Kidney (tissue), 13 donors: ENCODE measurements at regions not wholly inside any gene's neighbourhood (a gene's known extent, or its start where the extent isn't known, plus 50 kb on each side); places are given as distances from the start of the nearest gene placed in this dataset.

Experiments used
- DNase-seq, 5 donors: peaks; one replicate each; pipeline ENCODE4 v3.0.0-alpha.2; 2013 to 2020
- FAIRE-seq: peaks from 2 replicates; lab custom pipeline; 2012; peaks lifted over from hg19 to GRCh38; lab: Jason Lieb, UNC
- H3K27ac ChIP-seq, 2 donors: one replicate each; pipeline ENCODE4 v1.7.0; 2013; ENCODE audit warnings: low read depth in 2 of 2, low read length in 2 of 2, inconsistent platforms in 1 of 2
- H3K27me3 ChIP-seq: one replicate; pipeline ENCODE4 v1.7.1; 2013; ENCODE audit warnings: low read length, inconsistent platforms; ENCODE audit not compliant: control insufficient read depth, insufficient read depth
- H3K36me3 ChIP-seq, 3 donors: one replicate each; pipeline versions ENCODE4 v1.7.0 to v1.7.1; 2013; ENCODE audit warnings: low read length in 3 of 3, control low read depth in 1 of 3, inconsistent platforms in 1 of 3; ENCODE audit not compliant: insufficient read depth in 3 of 3, control insufficient read depth in 2 of 3
- H3K4me1 ChIP-seq, 3 donors: one replicate each; pipeline versions ENCODE4 v1.7.0 to v1.7.1; 2013; ENCODE audit warnings: low read length in 3 of 3, inconsistent platforms in 1 of 3, low read depth in 1 of 3; ENCODE audit not compliant: control insufficient read depth in 2 of 3, insufficient read depth in 2 of 3
- H3K4me3 ChIP-seq, 3 donors: one replicate each; pipeline versions ENCODE4 v1.7.0 to v1.8.1; 2013; ENCODE audit warnings: low read length in 3 of 3, control low read depth in 1 of 3, inconsistent platforms in 1 of 3
- H3K9ac ChIP-seq, 3 donors: one replicate each; pipeline versions ENCODE4 v1.7.0 to v1.7.1; 2013; ENCODE audit warnings: low read length in 3 of 3, control low read depth in 1 of 3, inconsistent platforms in 1 of 3
- H3K9me3 ChIP-seq, 3 donors: one replicate each; pipeline versions ENCODE4 v1.7.0 to v1.7.1; 2013; ENCODE audit warnings: low read length in 3 of 3, control low read depth in 1 of 3, inconsistent platforms in 1 of 3; ENCODE audit not compliant: control insufficient read depth in 2 of 3, insufficient read depth in 1 of 3
- CTCF ChIP-seq: IDR thresholded peaks from 3 replicates; pipeline ENCODE4 v1.5.1; 2012; ENCODE audit warnings: mild to moderate bottlenecking, moderate library complexity, borderline replicate concordance; ENCODE audit not compliant: insufficient read depth; ENCODE audit errors: extremely low read depth
- intact Hi-C: fragments of 100-400 bp; cut with DNase I; formaldehyde crosslinking; loops from one replicate; pipeline ENCODE4 v1.11.1; 2022
- donor health status: control.
- donor health status: control.
- donor health status: control.
- donor health status: control.
- donor health status: control.
- donor health status: DM: yes; HTN: yes; CAD: no.
- donor health status: Normal renal cell carcinoma (clear cell type).

GRCh38 chr2:5869936-5870335, 177.8 kb downstream of the SOX11 start:
- FAIRE-seq: no peak

GRCh38 chr2:5877360-5877759, 185.2 kb downstream of the SOX11 start:
- Histone ChIP-seq H3K4me3 (no peak overlapping the region), H3K9me3 (no peaks in the 10 kb centered on the region), H3K9ac (no peak overlapping the region), H3K27me3 (no peaks in the 10 kb centered on the region), H3K4me1 (no peaks in the 10 kb centered on the region), H3K36me3 (no peaks in the 10 kb centered on the region), H3K27ac (no peak overlapping the region)
- no peak for TF ChIP-seq CTCF
- intact Hi-C loops: no loop called here
- DNase-seq (no peak), FAIRE-seq (no peak)

More at GRCh38 chr2:5869936-5870335, 177.8 kb downstream of the SOX11 start:
- Histone ChIP-seq H3K4me3 (no peak overlapping the region), H3K27me3 (no peaks in the 10 kb centered on the region), H3K9me3 (no peaks in the 10 kb centered on the region), H3K27ac (no peak overlapping the region), H3K36me3 (no peaks in the 10 kb centered on the region), H3K4me1 (no peaks in the 10 kb centered on the region), H3K9ac (no peak overlapping the region)
- no peak for TF ChIP-seq CTCF
- DNase-seq: peak in 3 of 5 donors; percentile 17 to 23 (median 21)
- intact Hi-C loops: no loop called here

GRCh38 chr2:5885451-5886173, 193.4 kb downstream of the SOX11 start:
- no peaks in the 10 kb centered on the region for H3K9me3 ChIP-seq
- H3K9ac ChIP-seq: no peak overlapping the region
- H3K4me3 ChIP-seq: no peak overlapping the region
- no peaks in the 10 kb centered on the region for H3K27me3 ChIP-seq
- H3K36me3 ChIP-seq: no peaks in the 10 kb centered on the region
- no peak for FAIRE-seq
- TF ChIP-seq CTCF: no peak
- no peak for DNase-seq
- intact Hi-C loops: no loop called here
- H3K4me1 ChIP-seq: no peaks in the 10 kb centered on the region
- H3K27ac ChIP-seq: no peak overlapping the region
